GM12878 (cell line): ENCODE measurements at regions not wholly inside any gene's neighbourhood (a gene's known extent, or its start where the extent isn't known, plus 50 kb on each side); places are given as distances from the start of the nearest gene placed in this dataset.

Experiments used
- ATAC-seq: fragments of 200-7000 bp; cut with Tn5 transposase; 3 replicates; pipeline ENCODE4 v1.9.1; 2020; ENCODE audit warnings: mild to moderate bottlenecking, moderate library complexity
- BruUV-seq: library from RNA; stranded (reverse); fragments of 400-500 nt; replicated peaks from 2 replicates; lab custom pipeline; 2021; lab: Mats Ljungman, UMichigan
- CTCF ChIA-PET: fragments of 300-600 bp; sonication (Branson Sonifier 250); formaldehyde crosslinking; extraction: SDS; loops from one replicate; lab custom pipeline; 2021; ENCODE audit warnings: inconsistent platforms; lab: Yijun Ruan, JAX
- POLR2A ChIA-PET: fragments of 350-600 bp; formaldehyde crosslinking; extraction: SDS; loops from one replicate; lab custom pipeline; 2021; ENCODE audit warnings: inconsistent platforms; lab: Charles Lee
- RAD21 ChIA-PET: fragments of 300-600 bp; sonication (Branson Sonifier 250); formaldehyde crosslinking; loops from one replicate; lab custom pipeline; 2023; ENCODE audit warnings: antibody characterized with exemption; ENCODE audit not compliant: unreplicated experiment; lab: Charles Lee
- SMC1A ChIA-PET: fragments of 300-600 bp; sonication (Branson Sonifier 250); formaldehyde crosslinking; loops from one replicate; lab custom pipeline; 2023; ENCODE audit not compliant: unreplicated experiment, uncharacterized antibody; lab: Charles Lee
- DNase-seq: peaks from one replicate; pipeline ENCODE4 v3.0.0-alpha.2; 2011; ENCODE audit warnings: low read depth, low spot score
- FAIRE-seq: peaks from 3 replicates; lab custom pipeline; 2011; peaks lifted over from hg19 to GRCh38; lab: Jason Lieb, UNC
- H2AFZ ChIP-seq: 2 replicates; pipeline ENCODE4 v1.6.0; 2011; ENCODE audit warnings: low read depth, low read length, control low read depth; ENCODE audit not compliant: control insufficient read depth
- H3K27ac ChIP-seq: 2 replicates; pipeline ENCODE4 v1.5.1; 2011; ENCODE audit warnings: control low read depth; ENCODE audit not compliant: control insufficient read depth, insufficient read depth
- H3K27me3 ChIP-seq, 2 experiments: replicated peaks in 1 of 2; 2 replicates each; pipeline versions ENCODE4 v1.6.0 to v1.6.1; 2011; ENCODE audit warnings: low read length in 1 of 2; ENCODE audit not compliant: control insufficient read depth in 2 of 2, insufficient read depth in 2 of 2
- H3K36me3 ChIP-seq, 2 experiments: 2 replicates each; pipeline ENCODE4 v1.5.1; 2011; ENCODE audit warnings: low read length in 1 of 2; ENCODE audit not compliant: control insufficient read depth in 2 of 2, insufficient read depth in 2 of 2
- H3K4me1 ChIP-seq: 2 replicates; pipeline ENCODE4 v1.6.1; 2011; ENCODE audit warnings: mild to moderate bottlenecking, low read length, moderate library complexity, mixed read lengths; ENCODE audit not compliant: control insufficient read depth, insufficient read depth
- H3K4me2 ChIP-seq: 2 replicates; pipeline ENCODE4 v1.6.0; 2011; ENCODE audit warnings: control low read depth; ENCODE audit not compliant: control insufficient read depth, insufficient read depth
- H3K4me3 ChIP-seq: fragments of 200-600 bp; sonication (generic); 2 replicates; pipeline ENCODE4 v1.5.1; 2016
- H3K79me2 ChIP-seq: 2 replicates; pipeline ENCODE4 v1.6.0; 2011; ENCODE audit warnings: low read length; ENCODE audit not compliant: control insufficient read depth, insufficient read depth
- H3K9ac ChIP-seq: 2 replicates; pipeline ENCODE4 v1.8.0; 2011; ENCODE audit warnings: low read length, control low read depth, mixed read lengths; ENCODE audit not compliant: control insufficient read depth, insufficient read depth
- H3K9me3 ChIP-seq: replicated peaks from 3 replicates; pipeline ENCODE4 v1.5.1; 2011; ENCODE audit warnings: mild to moderate bottlenecking, low read length; ENCODE audit not compliant: control insufficient read depth, insufficient read depth
- H4K20me1 ChIP-seq: 2 replicates; pipeline ENCODE4 v1.6.0; 2011; ENCODE audit not compliant: control insufficient read depth, insufficient read depth
- IKZF2 ChIP-seq, 2 experiments: fragments of 450-650 bp; IDR thresholded peaks; 2 replicates each; pipeline ENCODE4 v1.6.1; 2017; ENCODE audit warnings: mild to moderate bottlenecking in 2 of 2, moderate library complexity in 2 of 2
- REST ChIP-seq: IDR thresholded peaks from 2 replicates; pipeline ENCODE4 v1.6.1; 2012; ENCODE audit warnings: mild to moderate bottlenecking, low read depth, low read length
- SMAD1 ChIP-seq: fragments of 450-650 bp; IDR thresholded peaks from 2 replicates; pipeline ENCODE4 v1.6.1; 2018; ENCODE audit warnings: mild to moderate bottlenecking, low read depth; ENCODE audit not compliant: partially characterized antibody
- ZNF207 ChIP-seq: fragments of 450-650 bp; IDR thresholded peaks from 2 replicates; pipeline ENCODE4 v1.6.1; 2014; ENCODE audit warnings: antibody characterized with exemption, mild to moderate bottlenecking, borderline replicate concordance
- WGBS: methylation state at CpG from one replicate; pipeline ENCODE4 v1.1.6; 2016; ENCODE audit warnings: low lambda C conversion rate; ENCODE audit not compliant: insufficient replicate concordance, insufficient coverage; ENCODE audit errors: missing lambda C conversion rate; 5-methylcytosine and 5-hydroxymethylcytosine counted together
- in situ Hi-C: fragments of 300-500 bp; cut with MboI; formaldehyde crosslinking; loops from 9 replicates; pipeline ENCODE4 v1.14.3; 2018; ENCODE audit warnings: mixed read lengths
- intact Hi-C: fragments of 100-400 bp; cut with micrococcal nuclease; formaldehyde crosslinking; loops from one replicate; pipeline ENCODE4 v1.14.2; 2022; ENCODE audit not compliant: unreplicated experiment
- TF ChIP-seq, protein P1 (sequence below): fragments of 450-650 bp; formaldehyde crosslinking; IDR thresholded peaks from 2 replicates; pipeline ENCODE4 v1.4.0; 2022; ENCODE audit warnings: mild to moderate bottlenecking, moderate library complexity
- TF ChIP-seq, protein P2 (sequence below): IDR thresholded peaks from 2 replicates; pipeline ENCODE4 v1.6.1; 2011; ENCODE audit warnings: mild to moderate bottlenecking, low read depth, low read length, moderate library complexity; ENCODE audit not compliant: insufficient replicate concordance
- TF ChIP-seq, protein P3 (sequence below): fragments of 450-650 bp; IDR thresholded peaks from 2 replicates; pipeline ENCODE4 v1.6.1; 2017; ENCODE audit warnings: mild to moderate bottlenecking, moderate library complexity

GRCh38 chr13:22128441-22129408, 457.9 kb downstream of the FGF9 start:
- H3K9ac ChIP-seq: no peak overlapping the region
- ChIA-PET RAD21 (interaction anchor here (1.6 kb wide), 1 partner anchor 15 kb away, joined by 6 read pairs; no protein-coding TSS in a partner anchor), CTCF (interaction anchor here (0.7 to 1.3 kb wide), 3 partner anchors 10 to 40 kb away, joined by 3 to 5 read pairs (median 3); no protein-coding TSS in a partner anchor), SMC1A (interaction anchor here (0.7 to 3.1 kb wide), 2 partner anchors 9 to 61 kb away, joined by 3 to 17 read pairs; no protein-coding TSS in a partner anchor), POLR2A (no interaction called here)
- intact Hi-C loops (no loop called here), in situ Hi-C loops (no loop called here)
- H3K9me3 ChIP-seq: peaks cover 2% of the 10 kb centered on the region; the same call in 2 of the 3 replicates
- no peak overlapping the region for H2AFZ ChIP-seq
- TF ChIP-seq, protein P1, sequence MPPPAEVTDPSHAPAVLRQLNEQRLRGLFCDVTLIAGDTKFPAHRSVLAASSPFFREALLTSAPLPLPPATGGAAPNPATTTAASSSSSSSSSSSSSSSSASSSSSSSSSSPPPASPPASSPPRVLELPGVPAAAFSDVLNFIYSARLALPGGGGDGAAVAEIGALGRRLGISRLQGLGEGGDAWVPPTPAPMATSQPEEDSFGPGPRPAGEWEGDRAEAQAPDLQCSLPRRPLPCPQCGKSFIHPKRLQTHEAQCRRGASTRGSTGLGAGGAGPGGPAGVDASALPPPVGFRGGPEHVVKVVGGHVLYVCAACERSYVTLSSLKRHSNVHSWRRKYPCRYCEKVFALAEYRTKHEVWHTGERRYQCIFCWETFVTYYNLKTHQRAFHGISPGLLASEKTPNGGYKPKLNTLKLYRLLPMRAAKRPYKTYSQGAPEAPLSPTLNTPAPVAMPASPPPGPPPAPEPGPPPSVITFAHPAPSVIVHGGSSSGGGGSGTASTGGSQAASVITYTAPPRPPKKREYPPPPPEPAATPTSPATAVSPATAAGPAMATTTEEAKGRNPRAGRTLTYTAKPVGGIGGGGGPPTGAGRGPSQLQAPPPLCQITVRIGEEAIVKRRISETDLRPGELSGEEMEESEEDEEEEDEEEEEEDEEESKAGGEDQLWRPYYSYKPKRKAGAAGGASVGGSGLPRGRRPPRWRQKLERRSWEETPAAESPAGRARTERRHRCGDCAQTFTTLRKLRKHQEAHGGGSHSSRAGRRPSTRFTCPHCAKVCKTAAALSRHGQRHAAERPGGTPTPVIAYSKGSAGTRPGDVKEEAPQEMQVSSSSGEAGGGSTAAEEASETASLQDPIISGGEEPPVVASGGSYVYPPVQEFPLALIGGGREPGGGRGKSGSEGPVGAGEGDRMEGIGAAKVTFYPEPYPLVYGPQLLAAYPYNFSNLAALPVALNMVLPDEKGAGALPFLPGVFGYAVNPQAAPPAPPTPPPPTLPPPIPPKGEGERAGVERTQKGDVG (CRISPR knock-in tag): no peak
- TF ChIP-seq, protein P2, sequence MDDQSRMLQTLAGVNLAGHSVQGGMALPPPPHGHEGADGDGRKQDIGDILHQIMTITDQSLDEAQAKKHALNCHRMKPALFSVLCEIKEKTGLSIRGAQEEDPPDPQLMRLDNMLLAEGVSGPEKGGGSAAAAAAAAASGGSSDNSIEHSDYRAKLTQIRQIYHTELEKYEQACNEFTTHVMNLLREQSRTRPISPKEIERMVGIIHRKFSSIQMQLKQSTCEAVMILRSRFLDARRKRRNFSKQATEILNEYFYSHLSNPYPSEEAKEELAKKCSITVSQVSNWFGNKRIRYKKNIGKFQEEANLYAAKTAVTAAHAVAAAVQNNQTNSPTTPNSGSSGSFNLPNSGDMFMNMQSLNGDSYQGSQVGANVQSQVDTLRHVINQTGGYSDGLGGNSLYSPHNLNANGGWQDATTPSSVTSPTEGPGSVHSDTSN: no peak
- no peak for TF ChIP-seq REST
- TF ChIP-seq ZNF207: no peak
- TF ChIP-seq, protein P3, sequence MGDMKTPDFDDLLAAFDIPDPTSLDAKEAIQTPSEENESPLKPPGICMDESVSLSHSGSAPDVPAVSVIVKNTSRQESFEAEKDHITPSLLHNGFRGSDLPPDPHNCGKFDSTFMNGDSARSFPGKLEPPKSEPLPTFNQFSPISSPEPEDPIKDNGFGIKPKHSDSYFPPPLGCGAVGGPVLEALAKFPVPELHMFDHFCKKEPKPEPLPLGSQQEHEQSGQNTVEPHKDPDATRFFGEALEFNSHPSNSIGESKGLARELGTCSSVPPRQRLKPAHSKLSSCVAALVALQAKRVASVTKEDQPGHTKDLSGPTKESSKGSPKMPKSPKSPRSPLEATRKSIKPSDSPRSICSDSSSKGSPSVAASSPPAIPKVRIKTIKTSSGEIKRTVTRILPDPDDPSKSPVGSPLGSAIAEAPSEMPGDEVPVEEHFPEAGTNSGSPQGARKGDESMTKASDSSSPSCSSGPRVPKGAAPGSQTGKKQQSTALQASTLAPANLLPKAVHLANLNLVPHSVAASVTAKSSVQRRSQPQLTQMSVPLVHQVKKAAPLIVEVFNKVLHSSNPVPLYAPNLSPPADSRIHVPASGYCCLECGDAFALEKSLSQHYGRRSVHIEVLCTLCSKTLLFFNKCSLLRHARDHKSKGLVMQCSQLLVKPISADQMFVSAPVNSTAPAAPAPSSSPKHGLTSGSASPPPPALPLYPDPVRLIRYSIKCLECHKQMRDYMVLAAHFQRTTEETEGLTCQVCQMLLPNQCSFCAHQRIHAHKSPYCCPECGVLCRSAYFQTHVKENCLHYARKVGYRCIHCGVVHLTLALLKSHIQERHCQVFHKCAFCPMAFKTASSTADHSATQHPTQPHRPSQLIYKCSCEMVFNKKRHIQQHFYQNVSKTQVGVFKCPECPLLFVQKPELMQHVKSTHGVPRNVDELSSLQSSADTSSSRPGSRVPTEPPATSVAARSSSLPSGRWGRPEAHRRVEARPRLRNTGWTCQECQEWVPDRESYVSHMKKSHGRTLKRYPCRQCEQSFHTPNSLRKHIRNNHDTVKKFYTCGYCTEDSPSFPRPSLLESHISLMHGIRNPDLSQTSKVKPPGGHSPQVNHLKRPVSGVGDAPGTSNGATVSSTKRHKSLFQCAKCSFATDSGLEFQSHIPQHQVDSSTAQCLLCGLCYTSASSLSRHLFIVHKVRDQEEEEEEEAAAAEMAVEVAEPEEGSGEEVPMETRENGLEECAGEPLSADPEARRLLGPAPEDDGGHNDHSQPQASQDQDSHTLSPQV: no peak
- no peak for TF ChIP-seq IKZF2 (IDR thresholded peaks at IDR 0.05)
- no peak for TF ChIP-seq SMAD1
- H3K27me3 ChIP-seq: no peaks in the 10 kb centered on the region
- no peaks in the 10 kb centered on the region for H3K36me3 ChIP-seq
- no peak overlapping the region for H3K4me3 ChIP-seq
- H3K4me2 ChIP-seq: no peak overlapping the region
- no peak for DNase-seq
- no peaks in the 10 kb centered on the region for H4K20me1 ChIP-seq
- no peak for FAIRE-seq
- BruUV-seq: no TSS peak
- 91% methylated on average over 15 of the region's 15 CpGs for WGBS
- H3K4me1 ChIP-seq: peaks cover 19% of the 10 kb centered on the region
- H3K27ac ChIP-seq: no peak overlapping the region
- no peaks in the 10 kb centered on the region for H3K79me2 ChIP-seq
- ATAC-seq: no peak
